ENCODE measurements at regions not wholly inside any gene's neighbourhood (a gene's known extent, or its start where the extent isn't known, plus 50 kb on each side); places are given as distances from the start of the nearest gene placed in this dataset.

DNA sequence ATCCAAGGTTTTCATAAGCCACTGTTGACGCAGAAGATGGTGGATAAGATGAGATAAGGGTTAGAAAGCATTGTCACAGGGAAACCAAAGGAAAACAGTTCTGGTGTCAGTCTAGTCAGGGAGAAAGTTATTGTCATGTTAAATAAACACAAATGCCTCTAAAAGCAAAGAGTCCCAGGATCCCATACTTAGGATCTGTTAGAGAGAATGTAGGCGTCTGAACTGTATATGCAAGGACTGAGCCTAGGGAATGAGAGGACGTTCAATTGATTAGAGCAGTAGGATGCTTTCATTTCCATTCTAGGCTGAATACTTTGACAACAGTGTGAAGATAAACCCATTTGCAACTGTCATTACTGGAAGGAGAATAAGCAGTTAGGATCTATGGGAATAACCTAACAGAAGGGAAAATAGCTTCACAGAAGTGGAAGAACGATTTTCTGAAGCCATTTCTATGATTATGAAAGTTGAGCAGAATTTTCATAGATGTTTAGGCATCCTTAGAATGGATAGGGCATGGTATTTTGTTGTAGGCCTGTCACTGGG is 1149.1 kb upstream of the CDH8 start:
- DNase-seq (ENCODE audit: low read depth) = no peak
- TF ChIP-seq POLR2A (IDR thresholded peaks at IDR 0.05; ENCODE audit: extremely low read depth, insufficient read length) (no peak), MYC (IDR thresholded peaks at IDR 0.05; ENCODE audit: low read depth, low read length) (no peak)
- TF ChIP-seq, protein P1, sequence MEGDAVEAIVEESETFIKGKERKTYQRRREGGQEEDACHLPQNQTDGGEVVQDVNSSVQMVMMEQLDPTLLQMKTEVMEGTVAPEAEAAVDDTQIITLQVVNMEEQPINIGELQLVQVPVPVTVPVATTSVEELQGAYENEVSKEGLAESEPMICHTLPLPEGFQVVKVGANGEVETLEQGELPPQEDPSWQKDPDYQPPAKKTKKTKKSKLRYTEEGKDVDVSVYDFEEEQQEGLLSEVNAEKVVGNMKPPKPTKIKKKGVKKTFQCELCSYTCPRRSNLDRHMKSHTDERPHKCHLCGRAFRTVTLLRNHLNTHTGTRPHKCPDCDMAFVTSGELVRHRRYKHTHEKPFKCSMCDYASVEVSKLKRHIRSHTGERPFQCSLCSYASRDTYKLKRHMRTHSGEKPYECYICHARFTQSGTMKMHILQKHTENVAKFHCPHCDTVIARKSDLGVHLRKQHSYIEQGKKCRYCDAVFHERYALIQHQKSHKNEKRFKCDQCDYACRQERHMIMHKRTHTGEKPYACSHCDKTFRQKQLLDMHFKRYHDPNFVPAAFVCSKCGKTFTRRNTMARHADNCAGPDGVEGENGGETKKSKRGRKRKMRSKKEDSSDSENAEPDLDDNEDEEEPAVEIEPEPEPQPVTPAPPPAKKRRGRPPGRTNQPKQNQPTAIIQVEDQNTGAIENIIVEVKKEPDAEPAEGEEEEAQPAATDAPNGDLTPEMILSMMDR (IDR thresholded peaks at IDR 0.05; ENCODE audit: low read depth, low read length) = no peak
- TF ChIP-seq, protein P2, sequence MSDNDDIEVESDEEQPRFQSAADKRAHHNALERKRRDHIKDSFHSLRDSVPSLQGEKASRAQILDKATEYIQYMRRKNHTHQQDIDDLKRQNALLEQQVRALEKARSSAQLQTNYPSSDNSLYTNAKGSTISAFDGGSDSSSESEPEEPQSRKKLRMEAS (IDR thresholded peaks at IDR 0.05; ENCODE audit: low read depth, low read length) = no peak
- H3K4me3 ChIP-seq (ENCODE audit: low read depth, low read length) = no peak overlapping the region

DNA sequence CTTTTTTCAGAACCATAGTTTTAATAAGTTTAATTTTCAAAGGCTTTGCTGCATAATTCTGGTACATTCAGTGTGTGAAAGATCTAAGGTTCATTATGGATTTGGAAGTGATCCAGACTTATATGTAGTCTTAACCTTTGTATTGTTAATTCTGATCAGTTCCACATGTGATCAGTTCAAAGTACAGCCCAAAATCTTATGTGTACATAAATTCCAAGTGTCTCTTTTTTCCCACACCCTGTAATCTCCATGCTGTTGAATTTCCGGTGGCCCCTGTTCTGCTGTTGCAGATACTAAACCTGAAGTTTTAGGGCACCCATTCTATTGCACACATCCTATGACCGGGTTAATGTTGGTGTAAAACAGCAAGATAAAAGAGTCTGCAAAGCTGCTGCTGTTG is 1147.5 kb upstream of the CDH8 start:
- no peak for DNase-seq (ENCODE audit: low read depth)
- H3K4me3 ChIP-seq (ENCODE audit: low read depth, low read length) = no peak overlapping the region
- TF ChIP-seq, protein P2 (IDR thresholded peaks at IDR 0.05; ENCODE audit: low read depth, low read length) = no peak
- TF ChIP-seq POLR2A (IDR thresholded peaks at IDR 0.05; ENCODE audit: extremely low read depth, insufficient read length) (no peak), MYC (IDR thresholded peaks at IDR 0.05; ENCODE audit: low read depth, low read length) (no peak)
- TF ChIP-seq, protein P1 (IDR thresholded peaks at IDR 0.05; ENCODE audit: low read depth, low read length) = no peak

DNA sequence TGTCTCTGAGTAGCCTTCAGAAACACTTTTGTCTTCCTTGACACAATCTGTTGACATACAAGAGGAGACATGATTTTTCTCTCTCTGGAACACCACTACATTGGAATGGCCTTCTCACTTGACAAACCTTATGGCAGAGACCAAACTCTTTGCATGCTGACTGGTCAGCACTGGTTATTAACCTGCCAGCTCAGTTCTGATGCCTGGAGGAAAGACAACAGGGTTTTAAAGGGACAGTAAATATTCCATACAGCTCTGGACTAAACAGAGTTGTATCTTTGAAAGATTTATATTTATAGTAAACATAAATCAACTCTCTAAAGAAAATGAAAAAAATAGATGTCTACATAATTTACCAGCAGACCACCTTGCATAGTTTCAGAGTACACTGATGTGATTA is 1139.1 kb upstream of the CDH8 start:
- TF ChIP-seq POLR2A (IDR thresholded peaks at IDR 0.05; ENCODE audit: extremely low read depth, insufficient read length) (no peak), MYC (IDR thresholded peaks at IDR 0.05; ENCODE audit: low read depth, low read length) (no peak)
- TF ChIP-seq, protein P2 (IDR thresholded peaks at IDR 0.05; ENCODE audit: low read depth, low read length) = no peak
- TF ChIP-seq, protein P1 (IDR thresholded peaks at IDR 0.05; ENCODE audit: low read depth, low read length) = no peak
- DNase-seq (ENCODE audit: low read depth) = no peak
- H3K4me3 ChIP-seq (ENCODE audit: low read depth, low read length) = no peak overlapping the region

DNA sequence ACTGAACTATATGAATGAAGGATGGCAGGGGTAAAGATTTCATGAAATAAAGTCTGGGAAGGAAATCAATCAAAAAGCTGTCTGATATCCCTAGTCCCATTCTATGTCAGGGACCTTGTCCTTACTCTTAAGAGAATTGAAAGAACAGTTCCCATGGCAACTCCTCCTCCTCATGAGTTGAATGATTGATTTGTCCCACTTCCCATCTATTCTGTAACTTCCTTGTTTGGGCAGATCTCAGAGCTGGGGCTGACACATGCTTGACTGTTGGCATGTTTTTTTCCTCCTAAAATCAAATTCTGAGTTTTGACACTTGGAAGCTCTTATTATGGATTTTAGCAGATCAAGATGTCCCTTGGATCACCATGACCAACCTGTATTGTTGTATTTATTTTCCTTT is 1138.6 kb upstream of the CDH8 start:
- TF ChIP-seq POLR2A (IDR thresholded peaks at IDR 0.05; ENCODE audit: extremely low read depth, insufficient read length) (no peak), MYC (IDR thresholded peaks at IDR 0.05; ENCODE audit: low read depth, low read length) (no peak)
- TF ChIP-seq, protein P1 (IDR thresholded peaks at IDR 0.05; ENCODE audit: low read depth, low read length) = no peak
- TF ChIP-seq, protein P2 (IDR thresholded peaks at IDR 0.05; ENCODE audit: low read depth, low read length) = no peak
- no peak for DNase-seq (ENCODE audit: low read depth)
- H3K4me3 ChIP-seq (ENCODE audit: low read depth, low read length) = no peak overlapping the region

DNA sequence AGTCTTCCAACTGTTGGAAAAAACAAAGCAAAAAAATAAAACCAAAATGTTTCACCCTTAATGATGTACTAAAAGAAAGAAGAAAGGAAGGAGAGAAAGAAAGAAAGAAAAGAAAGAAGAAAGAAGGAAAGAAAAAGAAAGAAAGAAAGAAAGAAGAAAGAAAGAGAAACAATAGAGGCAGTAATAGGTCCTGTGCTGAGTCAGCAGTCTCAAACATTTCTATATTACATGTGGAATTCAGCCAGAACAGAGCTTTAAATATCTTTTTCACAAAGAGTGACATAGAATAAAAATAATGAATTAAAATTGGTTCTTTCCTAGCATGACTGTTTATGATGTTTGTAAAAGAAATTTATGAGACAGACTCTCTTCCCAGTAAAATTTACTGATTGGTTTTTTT is 1135.3 kb upstream of the CDH8 start:
- TF ChIP-seq, protein P2 (IDR thresholded peaks at IDR 0.05; ENCODE audit: low read depth, low read length) = no peak
- TF ChIP-seq POLR2A (IDR thresholded peaks at IDR 0.05; ENCODE audit: extremely low read depth, insufficient read length) (no peak), MYC (IDR thresholded peaks at IDR 0.05; ENCODE audit: low read depth, low read length) (no peak)
- TF ChIP-seq, protein P1 (IDR thresholded peaks at IDR 0.05; ENCODE audit: low read depth, low read length) = no peak
- no peak for DNase-seq (ENCODE audit: low read depth)

More for the DNA sequence above, 1135.3 kb upstream of the CDH8 start:
- H3K4me3 ChIP-seq (ENCODE audit: low read depth, low read length) = no peak overlapping the region
